A549 (cell line): ENCODE measurements at regions not wholly inside any gene's neighbourhood (a gene's known extent, or its start where the extent isn't known, plus 50 kb on each side); places are given as distances from the start of the nearest gene placed in this dataset.

Experiments
- CBX2 ChIP-seq: fragments of 200-600 bp; sonication (generic); IDR thresholded peaks from 2 replicates; pipeline ENCODE4 v1.6.1; 2016; ENCODE audit warnings: low read depth, mild to moderate bottlenecking, borderline replicate concordance
- CTCF ChIP-seq: fragments of >200 bp; sonication (Bioruptor Twin); formaldehyde crosslinking; IDR thresholded peaks from 3 replicates; pipeline ENCODE4 v1.5.1; 2016
- ELK1 ChIP-seq: fragments of 150-350 bp; IDR thresholded peaks from 2 replicates; pipeline ENCODE4 v1.6.1; 2014; ENCODE audit warnings: low read depth, mild to moderate bottlenecking, low read length
- EP300 ChIP-seq, 2 experiments: fragments of >200 bp; sonication (Bioruptor Twin); formaldehyde crosslinking; IDR thresholded peaks; 2 replicates in 1 of 2; 3 replicates in 1 of 2; pipeline ENCODE4 v1.6.1; 2016 to 2017
- POLR2A ChIP-seq: IDR thresholded peaks from 2 replicates; pipeline ENCODE4 v1.6.1; 2012; ENCODE audit warnings: mild to moderate bottlenecking, low read length
- POLR2AphosphoS2 ChIP-seq: conservative IDR thresholded peaks from 2 replicates; pipeline ENCODE4 v1.6.1; 2012; ENCODE audit warnings: low read length, improper control_type of control experiment, inconsistent platforms
- RAD21 ChIP-seq, 2 experiments: fragments of >200 bp in 1 of 2; sonication (Bioruptor Twin) in 1 of 2; formaldehyde crosslinking in 1 of 2; IDR thresholded peaks in 1 of 2; conservative IDR thresholded peaks in 1 of 2; 2 replicates in 1 of 2; 3 replicates in 1 of 2; pipeline ENCODE4 v1.6.1; 2012 to 2018; ENCODE audit warnings: inconsistent platforms in 1 of 2
- REST ChIP-seq: fragments of 200-600 bp; sonication (generic); IDR thresholded peaks from 2 replicates; pipeline ENCODE4 v1.6.1; 2016; ENCODE audit warnings: antibody characterized with exemption, mild to moderate bottlenecking, moderate library complexity
- TF ChIP-seq, protein P1 (sequence below): fragments of 450-650 bp; IDR thresholded peaks from 2 replicates; pipeline ENCODE4 v1.6.1; 2014; ENCODE audit warnings: antibody characterized with exemption
- TF ChIP-seq, protein P2 (sequence below): IDR thresholded peaks from 2 replicates; pipeline ENCODE4 v1.6.1; 2012

DNA sequence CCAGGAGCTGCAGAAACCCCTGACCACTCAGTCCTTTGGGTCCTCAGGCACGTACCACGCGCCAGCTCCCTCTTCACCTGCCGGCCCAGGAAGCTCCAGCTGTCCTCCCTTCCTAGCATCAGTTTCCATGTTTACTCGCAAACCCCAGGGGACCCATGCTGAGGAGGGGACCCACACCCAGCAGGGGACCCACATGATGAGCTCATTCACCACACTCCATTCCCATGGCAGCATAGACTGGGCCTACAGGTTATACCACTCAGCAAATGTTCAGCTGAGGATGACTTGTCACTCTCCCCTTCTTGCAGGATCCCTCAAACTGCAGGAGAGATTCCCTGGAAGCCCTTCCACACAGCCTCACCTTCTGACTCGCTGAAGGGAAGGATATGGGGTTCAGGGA lies 73.5 kb upstream of the GALNT10 start:
- TF ChIP-seq CTCF (no peak), ELK1 (no peak), POLR2A (no peak), RAD21 (conservative IDR thresholded peaks at IDR 0.05 in 1 of 2, IDR thresholded peaks at IDR 0.05 in 1 of 2) (no peak), CBX2 (no peak), REST (no peak), POLR2AphosphoS2 (no peak), EP300 (IDR thresholded peaks at IDR 0.05) (no peak)
- TF ChIP-seq, protein P1, sequence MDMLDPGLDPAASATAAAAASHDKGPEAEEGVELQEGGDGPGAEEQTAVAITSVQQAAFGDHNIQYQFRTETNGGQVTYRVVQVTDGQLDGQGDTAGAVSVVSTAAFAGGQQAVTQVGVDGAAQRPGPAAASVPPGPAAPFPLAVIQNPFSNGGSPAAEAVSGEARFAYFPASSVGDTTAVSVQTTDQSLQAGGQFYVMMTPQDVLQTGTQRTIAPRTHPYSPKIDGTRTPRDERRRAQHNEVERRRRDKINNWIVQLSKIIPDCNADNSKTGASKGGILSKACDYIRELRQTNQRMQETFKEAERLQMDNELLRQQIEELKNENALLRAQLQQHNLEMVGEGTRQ, result no peak
- TF ChIP-seq, protein P2, sequence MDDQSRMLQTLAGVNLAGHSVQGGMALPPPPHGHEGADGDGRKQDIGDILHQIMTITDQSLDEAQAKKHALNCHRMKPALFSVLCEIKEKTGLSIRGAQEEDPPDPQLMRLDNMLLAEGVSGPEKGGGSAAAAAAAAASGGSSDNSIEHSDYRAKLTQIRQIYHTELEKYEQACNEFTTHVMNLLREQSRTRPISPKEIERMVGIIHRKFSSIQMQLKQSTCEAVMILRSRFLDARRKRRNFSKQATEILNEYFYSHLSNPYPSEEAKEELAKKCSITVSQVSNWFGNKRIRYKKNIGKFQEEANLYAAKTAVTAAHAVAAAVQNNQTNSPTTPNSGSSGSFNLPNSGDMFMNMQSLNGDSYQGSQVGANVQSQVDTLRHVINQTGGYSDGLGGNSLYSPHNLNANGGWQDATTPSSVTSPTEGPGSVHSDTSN, result no peak
